ENCODE measurements at regions not wholly inside any gene's neighbourhood (a gene's known extent, or its start where the extent isn't known, plus 50 kb on each side); places are given as distances from the start of the nearest gene placed in this dataset.

DNA sequence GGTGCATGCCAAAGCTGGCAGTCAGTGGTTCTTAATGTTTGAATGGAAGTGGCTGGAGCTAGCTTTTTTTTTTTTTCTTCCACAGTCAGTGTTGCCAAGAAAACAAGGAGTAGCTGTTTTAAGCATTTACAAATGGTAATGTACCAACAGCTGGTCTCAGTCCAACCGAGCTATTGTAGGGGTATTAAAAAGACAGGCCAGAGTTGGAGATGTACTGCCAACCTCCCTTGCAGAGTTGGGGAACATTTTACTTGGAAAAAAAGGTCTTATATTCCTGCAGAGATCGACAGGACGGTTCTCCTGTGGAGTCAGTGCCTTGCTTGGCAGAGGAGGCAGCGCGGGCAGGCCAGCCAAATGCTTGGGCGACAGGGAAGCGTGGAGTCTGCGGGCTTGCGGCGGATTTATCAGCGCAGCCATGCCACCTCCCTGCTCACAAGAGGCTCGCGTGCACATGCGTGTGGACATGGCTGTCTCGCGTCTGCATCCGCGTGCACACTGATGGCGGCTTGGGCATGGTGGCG lies 338.1 kb downstream of the RPS6KC1 start:
- H2AFZ ChIP-seq (ENCODE audit: low read depth, low read length) = no peak overlapping the region
- H3K79me2 ChIP-seq (replicated peaks; ENCODE audit: insufficient read depth, low read length) = no peaks in the 10 kb centered on the region
- H3K9me3 ChIP-seq (ENCODE audit: low read length) = no peaks in the 10 kb centered on the region
- no peak overlapping the region for H3K27ac ChIP-seq (ENCODE audit: low read length)
- no peak overlapping the region for H3K4me2 ChIP-seq (ENCODE audit: low read length)
- TF ChIP-seq, protein P1, sequence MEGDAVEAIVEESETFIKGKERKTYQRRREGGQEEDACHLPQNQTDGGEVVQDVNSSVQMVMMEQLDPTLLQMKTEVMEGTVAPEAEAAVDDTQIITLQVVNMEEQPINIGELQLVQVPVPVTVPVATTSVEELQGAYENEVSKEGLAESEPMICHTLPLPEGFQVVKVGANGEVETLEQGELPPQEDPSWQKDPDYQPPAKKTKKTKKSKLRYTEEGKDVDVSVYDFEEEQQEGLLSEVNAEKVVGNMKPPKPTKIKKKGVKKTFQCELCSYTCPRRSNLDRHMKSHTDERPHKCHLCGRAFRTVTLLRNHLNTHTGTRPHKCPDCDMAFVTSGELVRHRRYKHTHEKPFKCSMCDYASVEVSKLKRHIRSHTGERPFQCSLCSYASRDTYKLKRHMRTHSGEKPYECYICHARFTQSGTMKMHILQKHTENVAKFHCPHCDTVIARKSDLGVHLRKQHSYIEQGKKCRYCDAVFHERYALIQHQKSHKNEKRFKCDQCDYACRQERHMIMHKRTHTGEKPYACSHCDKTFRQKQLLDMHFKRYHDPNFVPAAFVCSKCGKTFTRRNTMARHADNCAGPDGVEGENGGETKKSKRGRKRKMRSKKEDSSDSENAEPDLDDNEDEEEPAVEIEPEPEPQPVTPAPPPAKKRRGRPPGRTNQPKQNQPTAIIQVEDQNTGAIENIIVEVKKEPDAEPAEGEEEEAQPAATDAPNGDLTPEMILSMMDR (IDR thresholded peaks at IDR 0.05; ENCODE audit: poor library complexity, severe bottlenecking) = no peak
- TF ChIP-seq SMC3 (conservative IDR thresholded peaks at IDR 0.05; ENCODE audit: poor library complexity) = no peak
- no peak for TF ChIP-seq EZH2 (IDR thresholded peaks at IDR 0.05; ENCODE audit: borderline replicate concordance, insufficient read depth, low read length, poor library complexity, severe bottlenecking)
- TF ChIP-seq RAD21 (conservative IDR thresholded peaks at IDR 0.05) = no peak
- TF ChIP-seq EP300 (conservative IDR thresholded peaks at IDR 0.05; ENCODE audit: poor library complexity, severe bottlenecking) = no peak
- TF ChIP-seq MXI1 (conservative IDR thresholded peaks at IDR 0.05; ENCODE audit: poor library complexity, severe bottlenecking) = no peak
- TF ChIP-seq, protein P2, sequence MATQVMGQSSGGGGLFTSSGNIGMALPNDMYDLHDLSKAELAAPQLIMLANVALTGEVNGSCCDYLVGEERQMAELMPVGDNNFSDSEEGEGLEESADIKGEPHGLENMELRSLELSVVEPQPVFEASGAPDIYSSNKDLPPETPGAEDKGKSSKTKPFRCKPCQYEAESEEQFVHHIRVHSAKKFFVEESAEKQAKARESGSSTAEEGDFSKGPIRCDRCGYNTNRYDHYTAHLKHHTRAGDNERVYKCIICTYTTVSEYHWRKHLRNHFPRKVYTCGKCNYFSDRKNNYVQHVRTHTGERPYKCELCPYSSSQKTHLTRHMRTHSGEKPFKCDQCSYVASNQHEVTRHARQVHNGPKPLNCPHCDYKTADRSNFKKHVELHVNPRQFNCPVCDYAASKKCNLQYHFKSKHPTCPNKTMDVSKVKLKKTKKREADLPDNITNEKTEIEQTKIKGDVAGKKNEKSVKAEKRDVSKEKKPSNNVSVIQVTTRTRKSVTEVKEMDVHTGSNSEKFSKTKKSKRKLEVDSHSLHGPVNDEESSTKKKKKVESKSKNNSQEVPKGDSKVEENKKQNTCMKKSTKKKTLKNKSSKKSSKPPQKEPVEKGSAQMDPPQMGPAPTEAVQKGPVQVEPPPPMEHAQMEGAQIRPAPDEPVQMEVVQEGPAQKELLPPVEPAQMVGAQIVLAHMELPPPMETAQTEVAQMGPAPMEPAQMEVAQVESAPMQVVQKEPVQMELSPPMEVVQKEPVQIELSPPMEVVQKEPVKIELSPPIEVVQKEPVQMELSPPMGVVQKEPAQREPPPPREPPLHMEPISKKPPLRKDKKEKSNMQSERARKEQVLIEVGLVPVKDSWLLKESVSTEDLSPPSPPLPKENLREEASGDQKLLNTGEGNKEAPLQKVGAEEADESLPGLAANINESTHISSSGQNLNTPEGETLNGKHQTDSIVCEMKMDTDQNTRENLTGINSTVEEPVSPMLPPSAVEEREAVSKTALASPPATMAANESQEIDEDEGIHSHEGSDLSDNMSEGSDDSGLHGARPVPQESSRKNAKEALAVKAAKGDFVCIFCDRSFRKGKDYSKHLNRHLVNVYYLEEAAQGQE (IDR thresholded peaks at IDR 0.05; ENCODE audit: borderline replicate concordance) = no peak
- TF ChIP-seq POLR2AphosphoS5 (IDR thresholded peaks at IDR 0.05) = no peak
- no peak for TF ChIP-seq TAF1 (IDR thresholded peaks at IDR 0.05; ENCODE audit: low read depth)
- H3K36me3 ChIP-seq (ENCODE audit: insufficient read depth, low read length) = no peaks in the 10 kb centered on the region
- no peaks in the 10 kb centered on the region for H4K20me1 ChIP-seq (ENCODE audit: insufficient read depth)
- no peak overlapping the region for H3K9ac ChIP-seq (ENCODE audit: low read length)
- no peaks in the 10 kb centered on the region for H3F3A ChIP-seq (ENCODE audit: insufficient read depth, low read length, poor library complexity, severe bottlenecking)
- H3K9me2 ChIP-seq (ENCODE audit: insufficient read depth, low read length) = no peaks in the 10 kb centered on the region
- no peak overlapping the region for H3K4me3 ChIP-seq (ENCODE audit: low read length)
- H3K27me3 ChIP-seq (ENCODE audit: insufficient read depth, low read depth, low read length) = no peaks in the 10 kb centered on the region

DNA sequence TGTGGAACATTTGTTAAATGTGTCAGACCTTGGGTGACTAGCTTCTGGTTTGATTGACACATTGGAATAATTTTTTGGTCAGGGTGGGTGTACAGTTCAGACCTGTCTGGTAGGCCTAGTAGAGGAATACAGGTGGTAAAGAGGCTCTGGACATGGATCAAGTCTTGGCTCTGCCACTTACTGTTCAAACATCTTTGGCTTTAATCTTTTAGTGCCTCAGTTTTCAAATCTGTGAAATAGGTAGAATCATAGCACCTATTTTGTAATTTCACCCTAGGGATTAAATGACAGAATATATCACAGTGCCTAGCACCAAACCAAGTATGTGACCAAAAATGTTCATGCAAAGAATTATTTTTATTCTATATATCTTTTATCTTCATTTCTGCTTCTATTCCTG lies 340.4 kb downstream of the RPS6KC1 start:
- Histone ChIP-seq H3K27me3 (ENCODE audit: insufficient read depth, low read depth, low read length) (no peaks in the 10 kb centered on the region), H2AFZ (ENCODE audit: low read depth, low read length) (no peak overlapping the region), H3K79me2 (replicated peaks; ENCODE audit: insufficient read depth, low read length) (no peaks in the 10 kb centered on the region), H3K9me2 (ENCODE audit: insufficient read depth, low read length) (no peaks in the 10 kb centered on the region), H3K9me3 (ENCODE audit: low read length) (no peaks in the 10 kb centered on the region), H3F3A (ENCODE audit: insufficient read depth, low read length, poor library complexity, severe bottlenecking) (no peaks in the 10 kb centered on the region), H3K4me3 (ENCODE audit: low read length) (no peak overlapping the region), H3K4me2 (ENCODE audit: low read length) (no peak overlapping the region), H4K20me1 (ENCODE audit: insufficient read depth) (no peaks in the 10 kb centered on the region), H3K27ac (ENCODE audit: low read length) (no peak overlapping the region), H3K9ac (ENCODE audit: low read length) (no peak overlapping the region), H3K36me3 (ENCODE audit: insufficient read depth, low read length) (no peaks in the 10 kb centered on the region)
- no peak for TF ChIP-seq TAF1 (IDR thresholded peaks at IDR 0.05; ENCODE audit: low read depth)
- TF ChIP-seq, protein P1 (IDR thresholded peaks at IDR 0.05; ENCODE audit: poor library complexity, severe bottlenecking) = no peak
- TF ChIP-seq POLR2AphosphoS5 (IDR thresholded peaks at IDR 0.05) = no peak
- TF ChIP-seq, protein P2 (IDR thresholded peaks at IDR 0.05; ENCODE audit: borderline replicate concordance) = no peak
- no peak for TF ChIP-seq EZH2 (IDR thresholded peaks at IDR 0.05; ENCODE audit: borderline replicate concordance, insufficient read depth, low read length, poor library complexity, severe bottlenecking)
- no peak for TF ChIP-seq SMC3 (conservative IDR thresholded peaks at IDR 0.05; ENCODE audit: poor library complexity)
- TF ChIP-seq RAD21 (conservative IDR thresholded peaks at IDR 0.05) = no peak
- no peak for TF ChIP-seq EP300 (conservative IDR thresholded peaks at IDR 0.05; ENCODE audit: poor library complexity, severe bottlenecking)
- TF ChIP-seq MXI1 (conservative IDR thresholded peaks at IDR 0.05; ENCODE audit: poor library complexity, severe bottlenecking) = no peak
